ENCODE measurements at regions not wholly inside any gene's neighbourhood (a gene's known extent, or its start where the extent isn't known, plus 50 kb on each side); places are given as distances from the start of the nearest gene placed in this dataset.

DNA sequence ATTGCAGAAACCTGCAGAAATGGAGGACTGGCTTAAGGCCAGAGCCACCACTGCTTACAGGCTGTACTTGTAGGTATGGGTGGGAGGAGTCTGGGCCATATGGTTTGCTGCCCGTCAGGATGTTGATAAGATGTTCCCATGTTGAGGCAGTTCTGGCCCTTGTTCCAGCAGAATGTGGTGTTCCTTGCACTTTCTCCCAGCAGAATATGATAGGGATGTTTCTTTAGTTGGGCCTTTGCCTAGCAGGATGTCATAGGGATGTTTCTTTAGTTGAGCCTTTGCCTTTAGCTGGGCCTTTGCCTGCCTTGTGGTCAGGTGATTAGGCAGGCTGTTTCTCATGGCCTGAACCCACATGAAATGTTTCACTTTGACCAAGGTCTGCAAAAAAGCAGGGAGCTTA lies 139.1 kb upstream of the PAQR3 start:
- FAIRE-seq, result no peak

DNA sequence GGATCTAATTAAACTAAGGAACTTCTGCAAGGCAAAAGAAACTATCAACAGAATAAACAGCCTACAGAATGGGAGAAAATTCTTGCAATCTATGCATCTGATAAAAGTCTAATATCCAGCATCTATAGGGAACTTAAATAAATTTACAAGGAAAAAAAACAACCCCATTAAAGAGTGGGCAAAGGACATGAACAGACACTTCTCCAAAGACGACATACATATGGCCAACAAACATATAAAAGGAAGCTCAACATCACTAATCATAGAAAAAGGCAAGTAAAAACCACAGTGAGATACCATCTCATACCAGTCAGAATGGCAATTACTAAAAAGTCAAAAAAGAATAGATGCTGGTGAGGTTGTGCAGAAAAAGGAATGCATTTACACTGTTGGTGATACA lies 134.8 kb upstream of the PAQR3 start:
- no peak for FAIRE-seq

DNA sequence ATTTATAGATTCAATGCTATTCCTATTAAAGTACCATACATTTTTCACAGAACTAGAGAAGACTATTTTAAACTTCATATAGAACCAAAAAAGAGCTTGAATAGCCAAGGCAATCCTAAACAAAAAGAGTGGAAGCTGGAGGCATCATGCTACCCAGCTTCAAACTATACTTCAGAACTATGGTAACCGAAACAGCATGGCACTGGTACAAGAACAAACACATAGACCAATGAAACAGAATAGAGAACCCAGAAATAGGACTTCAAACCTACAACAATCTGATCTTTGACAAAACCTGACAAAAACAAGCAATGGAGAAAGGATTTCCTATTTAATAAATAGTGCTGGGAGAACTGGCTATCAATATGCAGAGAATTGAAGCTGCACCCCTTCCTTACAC lies 134.2 kb upstream of the PAQR3 start:
- FAIRE-seq, result no peak

DNA sequence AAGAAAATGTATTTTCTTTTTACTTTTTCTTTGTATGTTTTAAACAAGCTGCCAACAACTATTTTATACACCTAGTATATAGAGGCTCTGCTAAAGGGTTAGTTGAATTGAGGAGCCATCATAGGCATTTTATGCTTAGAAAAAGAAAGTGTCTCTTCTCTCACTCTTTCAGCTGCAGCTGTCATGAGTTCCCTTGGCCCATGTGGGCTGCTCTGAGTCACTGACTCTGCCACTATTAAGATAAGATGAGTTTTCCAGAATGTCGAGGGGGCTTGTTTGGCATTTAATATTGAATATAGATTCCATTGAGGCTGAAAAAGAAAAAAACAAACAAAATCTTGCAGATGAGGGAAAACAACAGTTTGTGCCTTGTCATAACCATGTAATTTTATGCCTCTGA lies 126.0 kb upstream of the PAQR3 start:
- FAIRE-seq, result no peak

DNA sequence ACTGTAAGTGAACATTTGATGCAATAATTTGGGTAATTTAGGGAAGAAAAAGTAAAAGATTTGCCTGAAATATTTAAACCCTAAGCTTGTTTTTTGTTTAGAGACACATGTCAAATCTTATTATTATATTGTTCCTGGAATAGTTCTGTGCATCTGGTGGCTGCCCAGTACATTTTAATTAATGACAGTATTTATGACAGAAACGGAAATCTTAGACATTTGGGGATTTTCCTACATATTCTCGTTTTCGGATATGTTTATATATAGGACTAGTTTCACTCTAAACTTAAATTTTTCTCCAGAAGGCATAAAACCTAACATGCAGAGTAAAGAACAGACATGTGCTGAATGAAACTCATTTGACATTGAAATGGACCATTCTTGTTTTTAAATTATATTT lies 125.6 kb upstream of the PAQR3 start:
- FAIRE-seq, result no peak

- FAIRE-seq, result no peak
Measured at GRCh38 chr4:79059631-79060399, 120.6 kb upstream of the PAQR3 start.

- no peak for FAIRE-seq
Measured at GRCh38 chr4:79057772-79058171, 118.5 kb upstream of the PAQR3 start.

GRCh38 chr4:79053754-79054153 lies 114.5 kb upstream of the PAQR3 start:
- no peak for FAIRE-seq

GRCh38 chr4:79050541-79050880 lies 111.3 kb upstream of the PAQR3 start:
- no peak for FAIRE-seq

DNA sequence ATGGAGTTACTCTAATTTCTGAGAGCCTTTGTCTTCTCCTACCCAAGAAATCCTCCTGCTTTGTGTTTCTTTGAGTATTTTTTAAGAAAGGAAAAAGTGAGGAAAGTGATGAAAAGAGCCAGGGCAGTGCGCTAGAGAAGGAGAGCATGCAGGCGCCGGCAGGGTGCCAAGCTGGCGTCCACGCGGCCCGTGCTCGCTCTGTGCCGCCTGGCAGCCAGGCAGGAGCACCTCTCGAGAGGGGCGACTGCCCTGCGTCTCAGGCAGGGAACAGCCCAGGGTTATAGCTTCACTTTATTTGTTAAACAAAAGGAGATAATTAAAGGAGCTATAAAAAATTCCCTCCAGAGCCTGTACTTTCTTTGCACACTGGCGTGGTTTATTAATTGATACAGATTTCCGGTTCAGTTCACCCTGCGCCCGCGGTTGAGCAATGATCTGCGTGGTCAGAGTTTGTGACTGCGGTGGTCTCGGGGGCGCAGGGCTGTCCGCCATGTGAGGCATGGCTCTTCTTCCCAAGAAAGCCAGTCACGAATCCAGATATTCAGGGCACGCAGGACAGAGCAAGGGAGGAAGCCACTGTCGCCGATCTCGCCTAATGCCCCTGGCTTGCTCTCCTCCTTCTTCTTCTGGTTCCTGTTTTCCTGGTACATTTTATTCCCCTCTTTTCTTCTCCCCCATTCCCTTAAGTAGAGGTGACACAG lies 110.8 kb upstream of the PAQR3 start:
- no peak for FAIRE-seq

- FAIRE-seq, result no peak
Measured at GRCh38 chr4:79048878-79049277, 109.6 kb upstream of the PAQR3 start.

DNA sequence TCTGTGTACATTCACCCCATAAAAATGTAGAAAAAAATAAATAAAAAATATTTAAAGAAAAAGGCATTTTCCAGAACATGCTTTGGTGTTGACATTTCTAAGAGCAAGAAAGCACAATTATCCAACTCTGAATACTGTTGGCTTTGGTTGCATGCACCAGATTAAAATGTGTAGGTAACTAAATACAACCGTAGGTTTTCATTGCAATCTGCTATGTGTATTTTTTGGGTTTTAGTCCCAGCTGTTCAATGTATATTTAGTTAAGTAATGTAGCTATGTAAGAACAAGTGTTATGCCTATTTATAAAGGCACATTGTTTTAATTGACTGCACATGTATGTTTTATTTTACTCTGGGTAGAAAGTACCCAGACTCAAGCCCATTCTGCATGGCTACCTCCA lies 108.1 kb upstream of the PAQR3 start:
- FAIRE-seq, result no peak

GRCh38 chr4:79046016-79046592 lies 106.9 kb upstream of the PAQR3 start:
- FAIRE-seq, result no peak

DNA sequence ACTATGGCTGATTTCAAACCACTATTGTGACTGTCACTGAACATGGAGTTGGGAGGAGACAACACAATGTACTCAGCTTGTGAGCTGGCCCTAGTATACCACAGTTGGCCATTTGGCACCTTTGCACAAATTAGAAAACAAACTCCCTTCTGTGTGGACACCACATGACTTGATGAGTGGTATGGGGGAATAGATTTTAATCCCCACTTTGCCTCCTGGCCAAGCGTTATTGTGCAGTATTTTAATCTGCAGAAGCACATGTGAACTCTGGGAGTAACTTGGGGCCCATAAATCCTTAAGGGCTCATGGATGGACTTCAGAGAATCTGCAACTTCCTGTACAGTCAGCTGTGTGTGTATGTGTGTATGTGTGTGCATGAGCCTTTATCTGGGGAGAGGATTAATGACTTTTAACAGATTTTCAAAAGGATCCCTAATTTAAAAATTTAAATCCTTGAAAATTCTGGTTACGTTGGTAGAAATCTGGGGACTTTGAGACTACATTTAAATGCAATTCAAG lies 105.0 kb upstream of the PAQR3 start:
- no peak for FAIRE-seq

GRCh38 chr4:79043138-79043537 lies 103.9 kb upstream of the PAQR3 start:
- no peak for FAIRE-seq

DNA sequence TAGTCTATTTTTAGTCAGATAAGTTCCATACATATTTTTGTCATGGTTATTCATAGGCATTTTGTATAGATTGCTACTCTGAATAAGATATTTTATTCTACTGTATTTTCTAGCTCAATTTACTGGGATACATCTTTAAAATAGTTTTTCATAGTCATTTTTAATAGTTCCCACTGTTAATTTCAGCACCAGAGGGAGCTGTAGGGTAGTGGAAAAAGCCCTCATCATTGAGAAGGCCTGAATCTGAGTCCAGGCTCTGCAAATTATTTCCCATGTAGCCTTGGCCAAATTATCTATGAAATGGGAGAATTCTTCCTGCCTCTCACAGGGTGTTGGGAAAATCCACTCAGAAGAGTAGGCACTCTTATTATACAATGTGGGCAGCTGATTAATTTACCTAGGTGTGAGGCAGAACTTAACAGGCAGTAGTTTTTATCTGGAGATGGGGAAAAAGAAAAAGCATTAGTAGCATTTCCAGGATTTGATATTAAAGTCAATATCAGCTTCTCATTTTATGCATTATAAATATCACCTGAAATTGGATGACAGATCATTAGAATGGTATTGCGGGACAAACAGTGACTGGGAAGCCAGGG lies 102.9 kb upstream of the PAQR3 start:
- FAIRE-seq, result peak; percentile 72

DNA sequence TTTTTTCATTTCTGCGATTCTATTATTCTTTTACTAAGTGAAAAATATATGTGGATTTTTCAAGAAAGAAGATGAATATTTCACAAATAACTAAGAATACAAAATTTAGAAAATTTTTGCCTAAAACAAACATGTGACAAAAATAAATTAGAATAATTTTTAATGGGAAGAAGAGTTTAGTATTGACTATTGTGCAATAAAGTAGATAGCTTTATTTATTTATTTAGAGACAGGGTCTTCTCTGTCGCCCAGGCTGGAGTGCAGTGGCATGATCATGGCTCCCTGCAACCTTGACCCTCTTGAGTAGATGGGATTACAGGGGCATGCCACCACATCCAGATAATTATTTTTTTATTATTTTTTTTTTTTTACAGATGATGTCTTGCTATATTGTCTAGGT lies 95.3 kb upstream of the PAQR3 start:
- no peak for FAIRE-seq

- FAIRE-seq, result no peak
Measured at GRCh38 chr4:79030973-79031372, 91.7 kb upstream of the PAQR3 start.

- no peak for FAIRE-seq
Measured at GRCh38 chr4:79027656-79028055, 88.4 kb upstream of the PAQR3 start.

GRCh38 chr4:79025170-79025569 lies 85.9 kb upstream of the PAQR3 start:
- FAIRE-seq, result no peak

- no peak for FAIRE-seq
Measured at GRCh38 chr4:79023799-79024770, 84.8 kb upstream of the PAQR3 start.

DNA sequence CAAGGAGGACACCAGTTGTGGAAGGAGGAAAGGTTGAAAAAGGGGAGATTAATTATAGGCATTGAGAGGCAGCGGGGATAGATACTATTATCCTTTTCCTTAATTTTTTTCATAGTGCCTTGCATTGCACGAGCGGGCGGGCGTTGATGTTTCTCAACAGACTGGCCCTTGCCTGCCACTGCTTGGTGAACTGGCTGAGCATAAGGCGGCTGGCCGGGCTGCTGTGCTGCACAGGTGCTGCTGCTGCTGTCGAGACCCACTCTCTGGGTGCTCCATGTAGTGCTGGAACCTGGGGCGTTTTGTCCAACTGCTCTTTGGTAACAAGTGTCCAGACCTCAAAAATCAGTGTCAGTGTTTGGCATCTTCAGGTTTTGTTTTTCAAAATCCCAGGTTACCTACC lies 83.3 kb upstream of the PAQR3 start:
- no peak for FAIRE-seq

GRCh38 chr4:79017481-79017880 lies 78.2 kb upstream of the PAQR3 start:
- no peak for FAIRE-seq

Measured in G401.6 (cell line).